Endothelial cell of umbilical vein (primary cell): ENCODE measurements at regions not wholly inside any gene's neighbourhood (a gene's known extent, or its start where the extent isn't known, plus 50 kb on each side); places are given as distances from the start of the nearest gene placed in this dataset.

Source experiments
- BruUV-seq: library from RNA; stranded (reverse); fragments of 400-500 nt; replicated peaks from 2 replicates; lab custom pipeline; 2021; lab: Mats Ljungman, UMichigan
- CTCF ChIA-PET: fragments of 300-600, 350-600 bp; sonication (Branson Sonifier 250); formaldehyde crosslinking; loops from one replicate; lab custom pipeline; 2021; ENCODE audit warnings: antibody characterized with exemption, inconsistent platforms; lab: Charles Lee
- POLR2A ChIA-PET: fragments of 300-600, 350-600 bp; sonication (Branson Sonifier 250); formaldehyde crosslinking; loops from one replicate; lab custom pipeline; 2021; ENCODE audit warnings: antibody characterized with exemption, inconsistent platforms; lab: Charles Lee
- DNase-seq: peaks from one replicate; pipeline ENCODE4 v3.0.0-alpha.2; 2011; ENCODE audit warnings: low read depth, low spot score
- FAIRE-seq: peaks from 2 replicates; lab custom pipeline; 2011; peaks lifted over from hg19 to GRCh38; lab: Jason Lieb, UNC
- H2AFZ ChIP-seq: 2 replicates; pipeline ENCODE4 v1.6.0; 2012; ENCODE audit warnings: low read depth, low read length, control low read depth, inconsistent platforms
- H3K27ac ChIP-seq: 2 replicates; pipeline ENCODE4 v1.5.1; 2011; ENCODE audit warnings: low read depth, mild to moderate bottlenecking, control low read depth, low read length, moderate library complexity; ENCODE audit not compliant: insufficient read depth
- H3K27me3 ChIP-seq, 2 experiments: 2 replicates each; pipeline versions ENCODE4 v1.6.0 to v1.6.1; 2011; ENCODE audit warnings: low read length in 2 of 2, mixed read lengths in 1 of 2; ENCODE audit not compliant: control insufficient read depth in 2 of 2, insufficient read depth in 2 of 2
- H3K36me3 ChIP-seq, 2 experiments: 2 replicates in 1 of 2; 3 replicates in 1 of 2; pipeline ENCODE4 v1.5.1; 2011; ENCODE audit warnings: low read length in 2 of 2, mild to moderate bottlenecking in 1 of 2, moderate library complexity in 1 of 2; ENCODE audit not compliant: control insufficient read depth in 2 of 2, insufficient read depth in 2 of 2; ENCODE audit errors: extremely low read depth in 1 of 2
- H3K4me1 ChIP-seq: 3 replicates; pipeline ENCODE4 v1.5.1; 2011; ENCODE audit warnings: mild to moderate bottlenecking, low read length; ENCODE audit not compliant: control insufficient read depth, insufficient read depth; ENCODE audit errors: extremely low read depth
- H3K4me2 ChIP-seq: 2 replicates; pipeline ENCODE4 v1.6.1; 2011; ENCODE audit warnings: low read length, control low read depth, mixed read lengths; ENCODE audit not compliant: insufficient read depth
- H3K4me3 ChIP-seq, 3 experiments: fragments of 200-600 bp in 1 of 3; sonication (generic), shearing (Covaris generic) in 1 of 3; replicated peaks in 1 of 3; 2 replicates each; pipeline ENCODE4 v1.5.1; 2011 to 2016; ENCODE audit warnings: control low read depth in 3 of 3, low read length in 3 of 3, mild to moderate bottlenecking in 2 of 3, inconsistent platforms in 1 of 3, low read depth in 1 of 3, moderate library complexity in 1 of 3; ENCODE audit not compliant: insufficient read depth in 1 of 3
- H3K79me2 ChIP-seq: 2 replicates; pipeline ENCODE4 v1.6.0; 2012; ENCODE audit warnings: low read length, inconsistent platforms; ENCODE audit not compliant: control insufficient read depth, insufficient read depth
- H3K9ac ChIP-seq: replicated peaks from 2 replicates; pipeline ENCODE3; 2011; ENCODE audit warnings: low read length, control low read depth; ENCODE audit not compliant: insufficient read depth; ENCODE audit errors: extremely low read depth
- H3K9me1 ChIP-seq: replicated peaks from 3 replicates; pipeline ENCODE4 v1.6.0; 2011; ENCODE audit warnings: mild to moderate bottlenecking, low read length; ENCODE audit not compliant: control insufficient read depth, insufficient read depth; ENCODE audit errors: extremely low read depth
- H3K9me3 ChIP-seq: replicated peaks from 2 replicates; pipeline ENCODE4 v1.5.1; 2012; ENCODE audit warnings: low read length, inconsistent platforms; ENCODE audit not compliant: control insufficient read depth, insufficient read depth
- H4K20me1 ChIP-seq: replicated peaks from 2 replicates; pipeline ENCODE3; 2011; ENCODE audit warnings: mild to moderate bottlenecking, low read length; ENCODE audit not compliant: control insufficient read depth, insufficient read depth; ENCODE audit errors: extremely low read depth
- CTCF ChIP-seq, 2 donors: IDR thresholded peaks; 1 replicate in 1 of 2; 2 replicates in 1 of 2; pipeline ENCODE4 v1.5.1; 2011; ENCODE audit warnings: low read length in 2 of 2, mild to moderate bottlenecking in 2 of 2, moderate library complexity in 2 of 2, control low read depth in 1 of 2, inconsistent platforms in 1 of 2, low read depth in 1 of 2; ENCODE audit not compliant: insufficient read depth in 1 of 2; ENCODE audit errors: extremely low read depth in 1 of 2
- EZH2 ChIP-seq: IDR thresholded peaks from 2 replicates; pipeline ENCODE4 v1.6.1; 2012; ENCODE audit warnings: borderline replicate concordance, low read depth, mild to moderate bottlenecking, moderate library complexity, low read length, inconsistent platforms; ENCODE audit not compliant: severe bottlenecking
- FOS ChIP-seq: IDR thresholded peaks from 2 replicates; pipeline ENCODE4 v1.6.1; 2011; ENCODE audit warnings: mild to moderate bottlenecking, low read length, moderate library complexity, borderline replicate concordance; ENCODE audit not compliant: insufficient read depth
- GATA2 ChIP-seq: IDR thresholded peaks from 2 replicates; pipeline ENCODE4 v1.7.0; 2011; ENCODE audit warnings: low read depth, mild to moderate bottlenecking, moderate library complexity, mixed read lengths, low read length; ENCODE audit not compliant: insufficient read length, insufficient read depth
- JUN ChIP-seq: IDR thresholded peaks from 2 replicates; pipeline ENCODE4 v1.6.1; 2011; ENCODE audit warnings: borderline replicate concordance, low read depth; ENCODE audit not compliant: insufficient read length, insufficient read depth
- MYC ChIP-seq: IDR thresholded peaks from one replicate; pipeline ENCODE4 v1.6.1; 2011; ENCODE audit warnings: mild to moderate bottlenecking, low read depth, low read length
- POLR2A ChIP-seq: IDR thresholded peaks from 2 replicates; pipeline ENCODE4 v1.6.1; 2012; ENCODE audit warnings: low read depth, mild to moderate bottlenecking, control low read depth, low read length
- POLR2AphosphoS5 ChIP-seq: IDR thresholded peaks from 2 replicates; pipeline ENCODE4 v1.6.1; 2012; ENCODE audit warnings: low read depth, mild to moderate bottlenecking, control low read depth, low read length, moderate library complexity; ENCODE audit not compliant: insufficient read depth
- dilution Hi-C: fragments of 300-500 bp; cut with MboI; formaldehyde crosslinking; loops from one replicate; pipeline ENCODE4 v1.15.0; 2019; ENCODE audit warnings: low sequenced_read_pairs; ENCODE audit not compliant: extremely low pct_ligation_motif_present
- intact Hi-C: fragments of 100-400 bp; cut with micrococcal nuclease; formaldehyde crosslinking; loops from one replicate; pipeline ENCODE4 v1.10.0; 2022
- TF ChIP-seq, protein P1 (sequence below): IDR thresholded peaks from 2 replicates; pipeline ENCODE4 v1.6.1; 2011; ENCODE audit not compliant: insufficient read depth, insufficient read length

DNA sequence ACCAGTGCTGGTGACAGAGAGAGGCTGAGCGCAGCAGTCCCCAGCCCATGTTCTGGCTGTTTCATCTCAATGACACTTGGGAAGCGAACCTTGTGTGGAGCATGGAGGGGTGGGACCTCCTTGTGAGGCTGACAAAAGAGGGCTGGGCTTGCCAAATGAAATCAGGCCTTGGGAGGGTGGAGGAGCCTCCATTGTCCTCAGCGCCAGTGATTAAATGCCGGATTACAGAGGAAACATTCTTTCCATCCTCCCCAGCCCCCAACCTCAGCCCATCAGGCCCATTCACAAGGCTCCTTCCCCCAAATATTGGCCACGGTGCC, 63.3 kb upstream of the PAXBP1 start:
- Histone ChIP-seq H3K9me3 (no peaks in the 10 kb centered on the region), H2AFZ (no peak overlapping the region), H3K27ac (no peak overlapping the region), H3K9me1 (no peaks in the 10 kb centered on the region), H3K4me2 (no peak overlapping the region), H3K27me3 (peaks cover 8 to 36% of the 10 kb centered on the region in 2 experiments), H3K79me2 (no peaks in the 10 kb centered on the region), H4K20me1 (no peaks in the 10 kb centered on the region), H3K4me3 (no peak overlapping the region), H3K36me3 (no peaks in the 10 kb centered on the region), H3K9ac (no peak overlapping the region), H3K4me1 (no peaks in the 10 kb centered on the region)
- POLR2A ChIA-PET: interaction anchor here (0.6 kb wide), 1 partner anchor 739 kb away, joined by 3 read pairs; no protein-coding TSS in a partner anchor
- intact Hi-C loops: loop anchor here (5.0 kb wide), 2 partner anchors 292 to 362 kb away; no protein-coding TSS in a partner anchor
- FAIRE-seq (no peak), DNase-seq (no peak)
- CTCF ChIA-PET: interaction anchor here (1.6 to 2.5 kb wide), 2 partner anchors 9 to 362 kb away, joined by 6 to 16 read pairs; no protein-coding TSS in a partner anchor
- no TSS peak for BruUV-seq
- dilution Hi-C loops: no loop called here
- TF ChIP-seq, protein P1, sequence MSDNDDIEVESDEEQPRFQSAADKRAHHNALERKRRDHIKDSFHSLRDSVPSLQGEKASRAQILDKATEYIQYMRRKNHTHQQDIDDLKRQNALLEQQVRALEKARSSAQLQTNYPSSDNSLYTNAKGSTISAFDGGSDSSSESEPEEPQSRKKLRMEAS: no peak
- TF ChIP-seq POLR2A (no peak), FOS (no peak), MYC (no peak), CTCF (IDR thresholded peaks at IDR 0.05; ENCODE audit: extremely low read depth in 1 of 2, insufficient read depth in 1 of 2, low read depth in 1 of 2, low read length in 2 of 2) (no peak), JUN (no peak), EZH2 (no peak), GATA2 (no peak), POLR2AphosphoS5 (no peak)
